G401.6 (cell line): ENCODE measurements at regions not wholly inside any gene's neighbourhood (a gene's known extent, or its start where the extent isn't known, plus 50 kb on each side); places are given as distances from the start of the nearest gene placed in this dataset.
"Not testable (repeated sequence)": the region's sequence is repeated elsewhere in the genome, so short reads cannot be mapped to it uniquely, and the experiment has no call there.

Experiments used
- FAIRE-seq: peaks from 2 replicates; lab custom pipeline; 2012; peaks lifted over from hg19 to GRCh38; lab: Jason Lieb, UNC

GRCh38 chr5:163696579-163696887 is 191.1 kb downstream of the MAT2B start:
- no peak for FAIRE-seq

GRCh38 chr5:163706053-163706771 is 200.8 kb downstream of the MAT2B start:
- FAIRE-seq: no peak

- FAIRE-seq: no peak
These were observed 206.6 kb downstream of the MAT2B start for GRCh38 chr5:163712011-163712410.

- no peak for FAIRE-seq
These were observed 212.9 kb downstream of the MAT2B start for GRCh38 chr5:163718272-163718671.

GRCh38 chr5:163724305-163724704 is 218.9 kb downstream of the MAT2B start:
- no peak for FAIRE-seq

- FAIRE-seq: no peak
These were observed 221.6 kb downstream of the MAT2B start for GRCh38 chr5:163727028-163727427.

- FAIRE-seq: no peak
These were observed 224.9 kb downstream of the MAT2B start for GRCh38 chr5:163730206-163730756.

- no peak for FAIRE-seq
These were observed 225.8 kb downstream of the MAT2B start for GRCh38 chr5:163731256-163731655.

- FAIRE-seq: no peak
These were observed 229.7 kb downstream of the MAT2B start for GRCh38 chr5:163735069-163735468.

- no peak for FAIRE-seq
These were observed 242.2 kb downstream of the MAT2B start for GRCh38 chr5:163747586-163747985.

GRCh38 chr5:163748934-163749333 is 243.5 kb downstream of the MAT2B start:
- FAIRE-seq: no peak

- not testable (repeated sequence) for FAIRE-seq
These were observed 245.0 kb downstream of the MAT2B start for GRCh38 chr5:163750415-163750814.

GRCh38 chr5:163755505-163755904 is 250.1 kb downstream of the MAT2B start:
- no peak for FAIRE-seq

- no peak for FAIRE-seq
These were observed 250.8 kb downstream of the MAT2B start for GRCh38 chr5:163756170-163756569.

- no peak for FAIRE-seq
These were observed 251.9 kb downstream of the MAT2B start for GRCh38 chr5:163757344-163757743.

GRCh38 chr5:163758283-163758711 is 252.9 kb downstream of the MAT2B start:
- no peak for FAIRE-seq

GRCh38 chr5:163759000-163759704 is 253.7 kb downstream of the MAT2B start:
- FAIRE-seq: no peak

- FAIRE-seq: no peak
These were observed 255.1 kb downstream of the MAT2B start for GRCh38 chr5:163760498-163760897.

- no peak for FAIRE-seq
These were observed 261.7 kb downstream of the MAT2B start for GRCh38 chr5:163766936-163767670.

GRCh38 chr5:163770625-163771024 is 265.2 kb downstream of the MAT2B start:
- FAIRE-seq: no peak

- FAIRE-seq: no peak
These were observed 266.8 kb downstream of the MAT2B start for GRCh38 chr5:163772241-163772640.

GRCh38 chr5:163772644-163773043 is 267.2 kb downstream of the MAT2B start:
- FAIRE-seq: no peak

GRCh38 chr5:163773226-163773625 is 267.8 kb downstream of the MAT2B start:
- FAIRE-seq: no peak
